Sigmoid colon (tissue), 3 donors: ENCODE measurements at regions not wholly inside any gene's neighbourhood (a gene's known extent, or its start where the extent isn't known, plus 50 kb on each side); places are given as distances from the start of the nearest gene placed in this dataset.

ENCODE experiments used
- CTCF ChIP-seq, 4 experiments: fragments of 450-650 bp in 3 of 4; fragments of 200-600 bp in 1 of 4; IDR thresholded peaks; one replicate each; pipeline ENCODE4 v1.5.1; 2016 to 2019; ENCODE audit warnings: antibody characterized with exemption in 4 of 4, mild to moderate bottlenecking in 3 of 4, moderate library complexity in 2 of 4
- POLR2A ChIP-seq, 2 donors: fragments of 450-650 bp; IDR thresholded peaks; one replicate each; pipeline ENCODE4 v1.6.1; 2016; ENCODE audit warnings: antibody characterized with exemption in 2 of 2, mild to moderate bottlenecking in 2 of 2, moderate library complexity in 2 of 2

GRCh38 chr7:29641651-29642050 lies 78.0 kb downstream of the PRR15 start:
- no peak for TF ChIP-seq POLR2A (IDR thresholded peaks at IDR 0.05)
- no peak for TF ChIP-seq CTCF (IDR thresholded peaks at IDR 0.05)
